Tibial nerve (tissue), 4 donors: ENCODE measurements at regions not wholly inside any gene's neighbourhood (a gene's known extent, or its start where the extent isn't known, plus 50 kb on each side); places are given as distances from the start of the nearest gene placed in this dataset.

Experiments
- DNase-seq, 2 donors: peaks; one replicate each; pipeline ENCODE4 v3.0.0-alpha.2; 2019; ENCODE audit warnings: low spot score in 2 of 2
- H3K27ac ChIP-seq, 4 donors: fragments of 200-600 bp; sonication (generic) in 3 of 4; one replicate each; pipeline ENCODE4 v1.5.1; 2017 to 2019; ENCODE audit warnings: mild to moderate bottlenecking in 1 of 4
- H3K27me3 ChIP-seq, 2 donors: fragments of 200-600 bp; sonication (generic) in 1 of 2; one replicate each; pipeline versions ENCODE4 v1.5.1 to v1.6.0; 2017 to 2019
- H3K36me3 ChIP-seq, 3 donors: fragments of 200-600 bp; sonication (generic); one replicate each; pipeline ENCODE4 v1.5.1; 2018 to 2019
- H3K4me1 ChIP-seq, 4 donors: fragments of 200-600 bp; sonication (generic) in 3 of 4; one replicate each; pipeline ENCODE4 v1.5.1; 2017 to 2019
- H3K4me3 ChIP-seq, 4 donors: fragments of 200-600 bp; sonication (generic) in 3 of 4; one replicate each; pipeline ENCODE4 v1.5.1; 2017 to 2019; ENCODE audit warnings: mild to moderate bottlenecking in 1 of 4, moderate library complexity in 1 of 4
- H3K9me3 ChIP-seq, 4 donors: fragments of 200-600 bp; sonication (generic) in 3 of 4; one replicate each; pipeline ENCODE4 v1.5.1; 2017 to 2019
- CTCF ChIP-seq, 5 experiments: fragments of 200-600 bp in 3 of 5; fragments of 450-650 bp in 2 of 5; sonication (generic) in 3 of 5; IDR thresholded peaks; one replicate each; pipeline ENCODE4 v1.5.1; 2016 to 2019; ENCODE audit warnings: antibody characterized with exemption in 5 of 5, mild to moderate bottlenecking in 3 of 5, moderate library complexity in 2 of 5
- EP300 ChIP-seq, 2 donors: sonication (generic); formaldehyde crosslinking; IDR thresholded peaks; one replicate each; pipeline ENCODE4 v1.6.1; 2017; ENCODE audit warnings: antibody characterized with exemption in 2 of 2, mild to moderate bottlenecking in 1 of 2
- POLR2A ChIP-seq, 2 donors: fragments of 450-650 bp; IDR thresholded peaks; one replicate each; pipeline ENCODE4 v1.6.1; 2017; ENCODE audit warnings: antibody characterized with exemption in 2 of 2, mild to moderate bottlenecking in 2 of 2, moderate library complexity in 2 of 2
- WGBS, 2 donors: methylation state at CpG; one replicate each; pipeline ENCODE4 v1.1.5; 2018; 5-methylcytosine and 5-hydroxymethylcytosine counted together

- 40 to 44% methylated on average over 10 of the region's 10 CpGs for WGBS, 2 donors
- H3K27ac ChIP-seq, result peak overlapping the region in 2 of 4 donors; percentile 20 to 64
- no peak for TF ChIP-seq POLR2A (IDR thresholded peaks at IDR 0.05)
- peak in 1 of 2 donors; percentile 17 for TF ChIP-seq EP300 (IDR thresholded peaks at IDR 0.05)
- no peaks in the 10 kb centered on the region for H3K27me3 ChIP-seq
- H3K4me1 ChIP-seq, result peaks cover 0 to 15% (median 0%) of the 10 kb centered on the region in 4 donors
- DNase-seq, result peak in 1 of 2 donors; percentile 33
- peak overlapping the region in 1 of 4 donors; percentile 32 for H3K4me3 ChIP-seq
- H3K9me3 ChIP-seq, result no peaks in the 10 kb centered on the region
- no peaks in the 10 kb centered on the region for H3K36me3 ChIP-seq
Observed at GRCh38 chr18:22604390-22604985, 186.8 kb upstream of the CTAGE1 start.

DNA sequence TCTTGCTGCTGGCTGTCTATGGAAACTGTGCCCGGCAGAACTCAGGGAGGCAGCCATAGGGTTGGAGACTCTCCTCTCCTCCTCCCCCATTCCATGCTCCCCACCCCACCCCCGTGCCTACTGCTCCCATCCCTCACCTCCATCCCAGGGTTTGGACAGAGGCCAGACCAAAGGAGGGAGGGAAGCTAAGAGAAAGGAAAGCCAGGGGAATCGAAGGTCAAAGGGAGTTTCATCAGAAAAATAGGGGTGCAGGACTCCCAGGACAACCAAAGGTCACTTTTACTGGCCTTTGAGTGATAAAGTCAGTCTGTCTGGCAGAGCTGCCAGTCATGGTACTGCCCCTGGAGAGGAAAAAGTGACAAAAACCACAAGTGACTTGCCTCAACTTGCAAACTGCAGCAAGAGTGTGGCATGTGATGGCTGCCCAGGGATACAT, 187.3 kb upstream of the CTAGE1 start:
- H3K36me3 ChIP-seq, result no peaks in the 10 kb centered on the region
- H3K4me1 ChIP-seq, result peaks cover 0 to 19% (median 0%) of the 10 kb centered on the region in 4 donors
- WGBS, 2 donors, result 31 to 36% methylated on average over 3 of the region's 3 CpGs
- peak overlapping the region in 2 of 4 donors; percentile 20 to 64 for H3K27ac ChIP-seq
- DNase-seq, result no peak
- H3K9me3 ChIP-seq, result no peaks in the 10 kb centered on the region
- no peak overlapping the region for H3K4me3 ChIP-seq
- no peaks in the 10 kb centered on the region for H3K27me3 ChIP-seq
- TF ChIP-seq POLR2A (IDR thresholded peaks at IDR 0.05) (no peak), CTCF (IDR thresholded peaks at IDR 0.05) (no peak), EP300 (IDR thresholded peaks at IDR 0.05) (no peak)

DNA sequence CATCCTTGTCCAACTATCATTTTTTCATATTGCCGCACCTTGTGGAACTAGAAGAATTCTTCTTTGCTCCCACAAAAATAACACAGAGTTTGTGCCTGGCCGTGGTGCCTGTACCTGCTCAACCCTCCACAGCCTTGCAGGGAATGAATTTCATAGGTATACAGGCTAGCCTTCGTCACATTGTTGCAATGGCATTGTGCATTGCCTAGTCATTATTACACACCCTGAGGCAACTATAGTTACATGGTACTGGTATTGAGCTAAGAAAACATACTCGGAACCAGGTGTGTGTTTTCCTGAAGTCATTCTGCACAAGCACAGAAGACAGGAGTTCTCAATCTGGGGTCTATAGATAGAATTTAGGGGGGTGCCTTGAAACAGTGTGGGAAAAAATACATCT, 188.0 kb upstream of the CTAGE1 start:
- no peaks in the 10 kb centered on the region for H3K9me3 ChIP-seq
- H3K4me3 ChIP-seq, result no peak overlapping the region
- DNase-seq, result no peak
- 63 to 69% methylated on average over 4 of the region's 4 CpGs for WGBS, 2 donors
- no peaks in the 10 kb centered on the region for H3K27me3 ChIP-seq
- H3K27ac ChIP-seq, result no peak overlapping the region
- TF ChIP-seq CTCF (IDR thresholded peaks at IDR 0.05), result no peak
- no peak for TF ChIP-seq POLR2A (IDR thresholded peaks at IDR 0.05)
- peaks cover 0 to 19% (median 0%) of the 10 kb centered on the region in 4 donors for H3K4me1 ChIP-seq
- no peaks in the 10 kb centered on the region for H3K36me3 ChIP-seq

GRCh38 chr18:22606563-22607283, 189.0 kb upstream of the CTAGE1 start:
- no peak for DNase-seq
- no peaks in the 10 kb centered on the region for H3K27me3 ChIP-seq
- no peak overlapping the region for H3K4me3 ChIP-seq
- H3K27ac ChIP-seq, result no peak overlapping the region
- peaks cover 0 to 19% (median 0%) of the 10 kb centered on the region in 4 donors for H3K4me1 ChIP-seq
- TF ChIP-seq EP300 (IDR thresholded peaks at IDR 0.05) (no peak), POLR2A (IDR thresholded peaks at IDR 0.05) (no peak), CTCF (IDR thresholded peaks at IDR 0.05) (no peak)
- no peaks in the 10 kb centered on the region for H3K36me3 ChIP-seq
- H3K9me3 ChIP-seq, result no peaks in the 10 kb centered on the region
- 74 to 79% methylated on average over 7 of the region's 7 CpGs for WGBS, 2 donors

DNA sequence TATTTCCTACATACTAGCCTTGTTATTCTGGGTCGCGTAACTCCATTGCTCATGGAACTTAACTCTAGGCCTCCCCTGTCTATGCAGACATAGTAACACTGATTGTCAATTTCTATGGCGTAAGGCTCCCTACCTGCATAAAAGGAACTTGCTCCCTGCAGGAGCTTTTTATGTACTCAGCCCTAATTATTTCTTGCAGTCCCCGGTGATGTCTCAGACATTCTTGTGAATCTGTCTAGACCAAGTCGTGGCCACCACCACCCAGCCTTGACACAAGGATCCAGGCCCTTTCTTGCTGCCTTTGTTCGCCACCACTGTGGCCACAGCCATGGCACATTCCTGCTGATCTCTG, 189.5 kb upstream of the CTAGE1 start:
- H3K27ac ChIP-seq, result no peak overlapping the region
- TF ChIP-seq EP300 (IDR thresholded peaks at IDR 0.05) (no peak), CTCF (IDR thresholded peaks at IDR 0.05) (no peak), POLR2A (IDR thresholded peaks at IDR 0.05) (no peak)
- H3K27me3 ChIP-seq, result no peaks in the 10 kb centered on the region
- 88 to 89% methylated on average over 6 of the region's 6 CpGs for WGBS, 2 donors
- H3K4me3 ChIP-seq, result no peak overlapping the region
- no peaks in the 10 kb centered on the region for H3K9me3 ChIP-seq
- no peak for DNase-seq
- H3K4me1 ChIP-seq, result peaks cover 0 to 19% (median 0%) of the 10 kb centered on the region in 4 donors
- no peaks in the 10 kb centered on the region for H3K36me3 ChIP-seq
